Upper lobe of right lung (tissue), 1 donor: ENCODE measurements at regions not wholly inside any gene's neighbourhood (a gene's known extent, or its start where the extent isn't known, plus 50 kb on each side); places are given as distances from the start of the nearest gene placed in this dataset.
A peak's percentile ranks its signal among the peaks of the same experiment; 100 is the strongest.

ENCODE experiments used
- ATAC-seq: fragments of 200-7000 bp; cut with Tn5 transposase; one replicate; pipeline ENCODE4 v1.9.1; 2020; ENCODE audit warnings: mild to moderate bottlenecking, moderate library complexity
- DNase-seq: peaks from one replicate; pipeline ENCODE4 v3.0.0-alpha.2; 2020
- H3K27ac ChIP-seq: fragments of 200-600 bp; one replicate; pipeline ENCODE4 v1.8.0; 2022
- H3K27me3 ChIP-seq: fragments of 200-600 bp; one replicate; pipeline ENCODE4 v1.8.0; 2022; ENCODE audit warnings: mild to moderate bottlenecking
- H3K36me3 ChIP-seq: fragments of 200-600 bp; one replicate; pipeline ENCODE4 v1.8.0; 2022
- H3K4me1 ChIP-seq: fragments of 200-600 bp; one replicate; pipeline ENCODE4 v1.8.0; 2022
- H3K4me3 ChIP-seq: fragments of 200-600 bp; one replicate; pipeline ENCODE4 v1.8.0; 2022; ENCODE audit warnings: mild to moderate bottlenecking
- H3K9me3 ChIP-seq: fragments of 200-600 bp; one replicate; pipeline ENCODE4 v1.8.0; 2022
- intact Hi-C: fragments of 100-400 bp; cut with DNase I; formaldehyde crosslinking; loops from one replicate; pipeline ENCODE4 v1.11.0; 2022
- TF ChIP-seq, protein P1 (sequence below): fragments of 200-600 bp; IDR thresholded peaks from one replicate; pipeline ENCODE4 v1.8.0; 2022; ENCODE audit warnings: antibody characterized with exemption
- donor health status: DM: no; HTN: yes; CAD: no; lungs with severe emphysema.

GRCh38 chr15:88323976-88324740, 67.6 kb upstream of the NTRK3 start:
- DNase-seq, result no peak
- Histone ChIP-seq H3K36me3 (no peaks in the 10 kb centered on the region), H3K27me3 (peaks cover 9% of the 10 kb centered on the region), H3K27ac (no peak overlapping the region), H3K4me1 (no peaks in the 10 kb centered on the region), H3K4me3 (no peak overlapping the region), H3K9me3 (no peaks in the 10 kb centered on the region)
- TF ChIP-seq, protein P1, sequence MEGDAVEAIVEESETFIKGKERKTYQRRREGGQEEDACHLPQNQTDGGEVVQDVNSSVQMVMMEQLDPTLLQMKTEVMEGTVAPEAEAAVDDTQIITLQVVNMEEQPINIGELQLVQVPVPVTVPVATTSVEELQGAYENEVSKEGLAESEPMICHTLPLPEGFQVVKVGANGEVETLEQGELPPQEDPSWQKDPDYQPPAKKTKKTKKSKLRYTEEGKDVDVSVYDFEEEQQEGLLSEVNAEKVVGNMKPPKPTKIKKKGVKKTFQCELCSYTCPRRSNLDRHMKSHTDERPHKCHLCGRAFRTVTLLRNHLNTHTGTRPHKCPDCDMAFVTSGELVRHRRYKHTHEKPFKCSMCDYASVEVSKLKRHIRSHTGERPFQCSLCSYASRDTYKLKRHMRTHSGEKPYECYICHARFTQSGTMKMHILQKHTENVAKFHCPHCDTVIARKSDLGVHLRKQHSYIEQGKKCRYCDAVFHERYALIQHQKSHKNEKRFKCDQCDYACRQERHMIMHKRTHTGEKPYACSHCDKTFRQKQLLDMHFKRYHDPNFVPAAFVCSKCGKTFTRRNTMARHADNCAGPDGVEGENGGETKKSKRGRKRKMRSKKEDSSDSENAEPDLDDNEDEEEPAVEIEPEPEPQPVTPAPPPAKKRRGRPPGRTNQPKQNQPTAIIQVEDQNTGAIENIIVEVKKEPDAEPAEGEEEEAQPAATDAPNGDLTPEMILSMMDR, result no peak
- no peak for ATAC-seq
- intact Hi-C loops, result no loop called here

DNA sequence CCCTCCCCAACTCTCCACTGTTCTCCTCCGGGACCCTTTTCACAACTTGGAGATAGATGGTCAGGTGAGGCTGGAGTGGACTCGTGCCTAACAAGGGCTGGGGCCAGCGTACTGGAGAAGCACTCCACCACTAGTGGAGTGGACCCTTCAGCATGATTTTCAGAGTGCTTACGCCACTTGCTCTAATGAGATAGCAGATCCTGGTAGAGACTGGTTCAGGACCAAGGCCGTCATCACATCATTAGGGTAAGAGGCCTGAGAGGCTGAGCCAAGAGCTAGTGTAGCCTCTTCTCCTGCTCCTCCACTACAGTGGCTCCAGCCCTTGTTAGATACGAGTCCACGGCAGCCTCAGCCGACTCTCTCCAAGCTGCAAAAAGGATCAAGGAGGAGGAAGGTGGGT, 66.9 kb upstream of the NTRK3 start:
- Histone ChIP-seq H3K4me3 (no peak overlapping the region), H3K36me3 (no peaks in the 10 kb centered on the region), H3K27me3 (peaks cover 9% of the 10 kb centered on the region), H3K9me3 (no peaks in the 10 kb centered on the region), H3K4me1 (no peaks in the 10 kb centered on the region), H3K27ac (no peak overlapping the region)
- DNase-seq, result no peak
- intact Hi-C loops, result no loop called here
- peak; percentile 64 for ATAC-seq
- TF ChIP-seq, protein P1, result no peak

- intact Hi-C loops, result no loop called here
- DNase-seq, result no peak
- TF ChIP-seq, protein P1, result no peak
- ATAC-seq, result no peak
- Histone ChIP-seq H3K4me1 (no peaks in the 10 kb centered on the region), H3K27me3 (peaks cover 9% of the 10 kb centered on the region), H3K4me3 (no peak overlapping the region), H3K36me3 (no peaks in the 10 kb centered on the region), H3K27ac (no peak overlapping the region), H3K9me3 (no peaks in the 10 kb centered on the region)
Observed at GRCh38 chr15:88322461-88322860, 65.9 kb upstream of the NTRK3 start.

GRCh38 chr15:88321271-88321670, 64.7 kb upstream of the NTRK3 start:
- DNase-seq (no peak), ATAC-seq (no peak)
- no peaks in the 10 kb centered on the region for H3K4me1 ChIP-seq
- H3K27me3 ChIP-seq, result peaks cover 9% of the 10 kb centered on the region
- H3K4me3 ChIP-seq, result no peak overlapping the region
- intact Hi-C loops, result no loop called here
- TF ChIP-seq, protein P1, result no peak
- no peaks in the 10 kb centered on the region for H3K36me3 ChIP-seq
- no peaks in the 10 kb centered on the region for H3K9me3 ChIP-seq
- no peak overlapping the region for H3K27ac ChIP-seq

DNA sequence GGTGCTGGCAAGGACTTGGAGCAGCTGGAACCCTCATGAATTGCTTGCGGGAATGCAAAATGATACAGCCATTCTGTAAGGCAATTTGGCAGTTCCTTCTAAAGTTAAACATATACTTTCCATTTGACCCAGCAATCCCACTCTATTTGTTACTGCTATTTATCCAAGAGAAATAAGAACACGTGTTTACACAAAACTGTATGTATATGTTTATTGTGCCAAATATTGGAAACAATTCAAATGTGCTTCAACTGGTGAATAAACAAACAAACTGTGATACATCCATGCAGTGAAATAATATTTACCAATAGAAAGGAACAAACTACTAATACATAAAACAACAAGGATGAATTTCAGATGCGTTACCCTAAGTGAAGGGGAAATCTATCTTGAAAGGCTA, 60.0 kb upstream of the NTRK3 start:
- ATAC-seq (no peak), DNase-seq (no peak)
- no peaks in the 10 kb centered on the region for H3K27me3 ChIP-seq
- TF ChIP-seq, protein P1, result no peak
- H3K4me3 ChIP-seq, result no peak overlapping the region
- H3K27ac ChIP-seq, result no peak overlapping the region
- no peaks in the 10 kb centered on the region for H3K36me3 ChIP-seq
- intact Hi-C loops, result no loop called here
- H3K4me1 ChIP-seq, result no peaks in the 10 kb centered on the region
- no peaks in the 10 kb centered on the region for H3K9me3 ChIP-seq
